A549 (cell line): ENCODE measurements at regions not wholly inside any gene's neighbourhood (a gene's known extent, or its start where the extent isn't known, plus 50 kb on each side); places are given as distances from the start of the nearest gene placed in this dataset.

Experiments used
- ATAC-seq, 2 experiments: fragments of 200-7000 bp in 1 of 2; fragments of >200 bp in 1 of 2; cut with Nextera tagmentation in 1 of 2; cut with Tn5 transposase in 1 of 2; 3 replicates each; pipeline versions ENCODE4 v1.8.0 to v1.9.1; 2018 to 2020; ENCODE audit warnings: mild to moderate bottlenecking in 1 of 2, moderate library complexity in 1 of 2
- CTCF ChIA-PET: fragments of 300-600 bp; sonication (Branson Sonifier 250); formaldehyde crosslinking; extraction: SDS; loops from one replicate; lab custom pipeline; 2021; ENCODE audit warnings: antibody characterized with exemption, inconsistent platforms; lab: Yijun Ruan, JAX
- POLR2A ChIA-PET: fragments of 350-600 bp; formaldehyde crosslinking; extraction: SDS; loops from one replicate; lab custom pipeline; 2021; ENCODE audit warnings: antibody characterized with exemption, inconsistent platforms; lab: Yijun Ruan, JAX
- DNase-seq, 2 experiments: peaks; one replicate each; pipeline versions ENCODE4 v3.0.0 to v3.0.0-alpha.2; 2011 to 2016; ENCODE audit warnings: low read depth in 1 of 2, low spot score in 1 of 2
- FAIRE-seq: peaks from 2 replicates; lab custom pipeline; 2011; peaks lifted over from hg19 to GRCh38; lab: Jason Lieb, UNC
- H3K27ac ChIP-seq, 2 experiments: fragments of >200 bp; sonication (Bioruptor Twin); formaldehyde crosslinking; 3 replicates each; pipeline ENCODE4 v1.5.1; 2016 to 2017
- H3K4me1 ChIP-seq: fragments of >200 bp; sonication (Bioruptor Twin); formaldehyde crosslinking; 3 replicates; pipeline ENCODE4 v1.6.1; 2016
- H3K4me2 ChIP-seq: fragments of >200 bp; sonication (Bioruptor Twin); formaldehyde crosslinking; 3 replicates; pipeline ENCODE4 v1.6.1; 2016
- H3K4me3 ChIP-seq: fragments of >200 bp; sonication (Bioruptor Twin); formaldehyde crosslinking; 3 replicates; pipeline ENCODE4 v1.5.1; 2016
- H3K9me3 ChIP-seq: fragments of >200 bp; sonication (Bioruptor Twin); formaldehyde crosslinking; 3 replicates; pipeline ENCODE4 v1.6.1; 2016
- BHLHE40 ChIP-seq: IDR thresholded peaks from 2 replicates; pipeline ENCODE4 v1.6.1; 2012; ENCODE audit warnings: low read depth, low read length, inconsistent platforms
- CBX2 ChIP-seq: fragments of 200-600 bp; sonication (generic); IDR thresholded peaks from 2 replicates; pipeline ENCODE4 v1.6.1; 2016; ENCODE audit warnings: low read depth, mild to moderate bottlenecking, borderline replicate concordance
- CBX8 ChIP-seq: fragments of 200-600 bp; sonication (generic); IDR thresholded peaks from 2 replicates; pipeline ENCODE4 v1.6.1; 2016
- CEBPB ChIP-seq, 2 experiments: fragments of >200 bp in 1 of 2; sonication (Bioruptor Twin) in 1 of 2; formaldehyde crosslinking in 1 of 2; IDR thresholded peaks; 2 replicates each; pipeline ENCODE4 v1.6.1; 2012 to 2016
- CHD2 ChIP-seq: fragments of 150-350 bp; IDR thresholded peaks from 2 replicates; pipeline ENCODE4 v1.6.1; 2014; ENCODE audit warnings: low read length; ENCODE audit not compliant: partially characterized antibody
- EHMT2 ChIP-seq: fragments of 200-600 bp; sonication (generic); IDR thresholded peaks from 2 replicates; pipeline ENCODE4 v1.6.1; 2016; ENCODE audit warnings: antibody characterized with exemption, low read depth, mild to moderate bottlenecking, moderate library complexity
- ESRRA ChIP-seq: fragments of 150-350 bp; IDR thresholded peaks from 2 replicates; pipeline ENCODE4 v1.6.1; 2014; ENCODE audit warnings: mild to moderate bottlenecking, low read length, borderline replicate concordance
- FOSL2 ChIP-seq, 2 experiments: fragments of 450-650 bp in 1 of 2; fragments of >200 bp in 1 of 2; sonication (Bioruptor Twin) in 1 of 2; formaldehyde crosslinking; IDR thresholded peaks; 2 replicates each; pipeline versions ENCODE4 v1.5.0 to v1.6.1; 2016 to 2020; ENCODE audit warnings: mild to moderate bottlenecking in 1 of 2, moderate library complexity in 1 of 2
- FOXS1 ChIP-seq: fragments of 250-450 bp; sonication (Bioruptor Pico); IDR thresholded peaks from 2 replicates; pipeline ENCODE4 v1.5.0; 2020; ENCODE audit warnings: mild to moderate bottlenecking, moderate library complexity
- JUNB ChIP-seq: fragments of >200 bp; sonication (Bioruptor Twin); formaldehyde crosslinking; IDR thresholded peaks from 2 replicates; pipeline ENCODE4 v1.6.1; 2016
- KDM1A ChIP-seq: fragments of 200-600 bp; sonication (generic); IDR thresholded peaks from 2 replicates; pipeline ENCODE4 v1.6.1; 2016; ENCODE audit warnings: low read depth, mild to moderate bottlenecking
- KDM5A ChIP-seq: fragments of 200-600 bp; sonication (generic); IDR thresholded peaks from 2 replicates; pipeline ENCODE4 v1.6.1; 2016; ENCODE audit warnings: antibody characterized with exemption, mild to moderate bottlenecking
- MYC ChIP-seq: IDR thresholded peaks from 2 replicates; pipeline ENCODE4 v1.6.1; 2012; ENCODE audit warnings: mild to moderate bottlenecking, inconsistent platforms, low read length, improper control_type of control experiment, borderline replicate concordance
- NFE2L2 ChIP-seq: fragments of 150-350 bp; conservative IDR thresholded peaks from 2 replicates; pipeline ENCODE4 v1.6.1; 2014; ENCODE audit warnings: low read length
- NPAS2 ChIP-seq: fragments of 250-450 bp; sonication (Bioruptor Pico); IDR thresholded peaks from 2 replicates; pipeline ENCODE4 v1.8.0; 2022; ENCODE audit warnings: mild to moderate bottlenecking, moderate library complexity, borderline replicate concordance
- RAD21 ChIP-seq, 2 experiments: fragments of >200 bp in 1 of 2; sonication (Bioruptor Twin) in 1 of 2; formaldehyde crosslinking in 1 of 2; IDR thresholded peaks in 1 of 2; conservative IDR thresholded peaks in 1 of 2; 2 replicates in 1 of 2; 3 replicates in 1 of 2; pipeline ENCODE4 v1.6.1; 2012 to 2018; ENCODE audit warnings: inconsistent platforms in 1 of 2
- RNF2 ChIP-seq: fragments of 200-600 bp; sonication (generic); IDR thresholded peaks from 2 replicates; pipeline ENCODE4 v1.6.1; 2016; ENCODE audit warnings: low read depth, mild to moderate bottlenecking, antibody characterized with exemption, moderate library complexity, borderline replicate concordance
- SMC3 ChIP-seq: fragments of >200 bp; sonication (Bioruptor Twin); formaldehyde crosslinking; IDR thresholded peaks from 3 replicates; pipeline ENCODE4 v1.6.1; 2018; ENCODE audit warnings: inconsistent platforms
- ZC3H11A ChIP-seq: fragments of 450-650 bp; IDR thresholded peaks from 2 replicates; pipeline ENCODE4 v1.6.1; 2014; ENCODE audit warnings: antibody characterized with exemption, mild to moderate bottlenecking
- ZFP36 ChIP-seq: fragments of 450-650 bp; IDR thresholded peaks from 2 replicates; pipeline ENCODE4 v1.6.1; 2014; ENCODE audit warnings: borderline replicate concordance; ENCODE audit not compliant: partially characterized antibody
- WGBS: methylation state at CpG from one replicate; pipeline ENCODE4 v1.1.6; 2017; ENCODE audit errors: missing lambda C conversion rate; 5-methylcytosine and 5-hydroxymethylcytosine counted together
- TF ChIP-seq, protein P1 (sequence below): fragments of 200-600 bp; sonication (generic); IDR thresholded peaks from 2 replicates; pipeline ENCODE4 v1.6.1; 2016; ENCODE audit warnings: antibody characterized with exemption, mild to moderate bottlenecking, moderate library complexity
- TF ChIP-seq, protein P2 (sequence below): fragments of 250-450 bp; sonication (Bioruptor Pico); IDR thresholded peaks from 2 replicates; pipeline ENCODE4 v1.5.0; 2020; ENCODE audit warnings: low read depth, mild to moderate bottlenecking, moderate library complexity
- TF ChIP-seq, protein P3 (sequence below): fragments of 250-450 bp; sonication (Bioruptor Pico); IDR thresholded peaks from 2 replicates; pipeline ENCODE4 v1.5.0; 2021; ENCODE audit warnings: mild to moderate bottlenecking, moderate library complexity, borderline replicate concordance

DNA sequence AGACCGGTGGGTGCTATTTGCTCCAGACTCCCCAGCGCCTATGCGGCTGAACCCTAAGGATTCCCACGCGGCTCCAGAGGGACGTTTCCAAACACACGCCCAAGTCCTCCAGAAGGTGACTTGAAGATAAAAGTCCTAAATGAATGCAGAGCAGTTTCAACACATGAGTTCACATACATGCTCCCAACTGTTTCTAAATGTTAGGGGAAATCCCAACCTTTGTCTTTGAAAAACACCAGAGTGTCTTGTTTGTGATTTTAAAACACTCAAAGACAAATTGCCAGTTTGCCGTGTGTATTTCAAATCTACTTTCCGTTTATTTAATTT, 252.9 kb upstream of the SFSWAP start:
- ChIA-PET POLR2A (no interaction called here), CTCF (interaction anchor here (1.2 to 1.6 kb wide), 2 partner anchors 326 to 354 kb away, joined by 3 to 4 read pairs; no protein-coding TSS in a partner anchor)
- H3K4me3 ChIP-seq, result no peak overlapping the region
- DNase-seq (no peak), ATAC-seq (no peak), FAIRE-seq (no peak)
- TF ChIP-seq ZFP36 (no peak), JUNB (no peak), EHMT2 (no peak)
- WGBS, result 59% methylated on average over 9 of the region's 9 CpGs
- no peaks in the 10 kb centered on the region for H3K4me1 ChIP-seq
- no peak overlapping the region for H3K27ac ChIP-seq
- no peak overlapping the region for H3K4me2 ChIP-seq
- 0 out of 3 replicates have a peak, but pooled peaks cover 5% of the 10 kb centered on the region for H3K9me3 ChIP-seq

DNA sequence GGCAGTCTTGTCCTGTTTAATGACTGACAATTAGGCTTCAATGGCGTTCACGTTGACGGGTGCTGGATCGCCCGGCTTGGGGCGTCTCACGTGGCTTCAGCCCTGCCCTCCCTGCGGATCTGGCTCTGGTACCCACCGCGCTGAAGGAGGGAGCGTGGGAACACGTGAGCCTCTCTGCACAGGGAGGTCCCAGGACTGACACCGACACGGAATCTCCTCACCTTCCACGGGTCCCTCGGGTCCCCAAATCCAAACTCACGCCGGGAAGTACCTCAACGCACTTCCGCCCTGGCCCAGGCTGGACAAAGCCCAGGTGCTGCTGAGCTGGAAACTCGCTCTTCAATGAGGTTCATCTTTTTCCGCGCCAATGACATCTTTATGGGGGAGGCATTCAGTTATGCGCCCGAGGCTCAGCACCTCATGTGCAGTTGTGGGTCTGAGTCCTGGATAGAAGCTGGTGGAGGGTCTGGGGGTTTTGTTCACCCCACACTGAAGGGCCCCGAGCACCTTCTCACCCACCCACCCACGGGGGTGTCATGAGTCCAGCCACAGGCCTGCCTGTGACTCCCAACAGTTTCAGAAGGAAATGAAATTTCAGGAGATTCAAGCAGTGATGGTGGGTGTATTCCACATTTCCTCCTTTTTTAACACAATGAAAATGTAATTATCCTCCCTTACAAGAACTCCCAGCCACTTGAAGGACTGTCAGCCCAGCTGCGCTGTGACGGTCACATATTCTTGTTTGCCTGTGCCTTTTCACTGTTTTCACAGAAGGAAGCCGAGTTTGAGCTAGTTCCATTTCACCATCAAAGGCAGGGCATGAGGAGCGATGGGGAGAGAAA, 251.7 kb upstream of the SFSWAP start:
- H3K4me1 ChIP-seq, result no peaks in the 10 kb centered on the region
- ATAC-seq, result no peak
- FAIRE-seq, result no peak
- TF ChIP-seq FOSL2 (IDR thresholded peaks at IDR 0.05), result no peak
- no peak for TF ChIP-seq FOSL2 (CRISPR knock-in tag; IDR thresholded peaks at IDR 0.05)
- no peak for TF ChIP-seq CHD2
- no peak for TF ChIP-seq CEBPB (IDR thresholded peaks at IDR 0.05)
- TF ChIP-seq, protein P1, sequence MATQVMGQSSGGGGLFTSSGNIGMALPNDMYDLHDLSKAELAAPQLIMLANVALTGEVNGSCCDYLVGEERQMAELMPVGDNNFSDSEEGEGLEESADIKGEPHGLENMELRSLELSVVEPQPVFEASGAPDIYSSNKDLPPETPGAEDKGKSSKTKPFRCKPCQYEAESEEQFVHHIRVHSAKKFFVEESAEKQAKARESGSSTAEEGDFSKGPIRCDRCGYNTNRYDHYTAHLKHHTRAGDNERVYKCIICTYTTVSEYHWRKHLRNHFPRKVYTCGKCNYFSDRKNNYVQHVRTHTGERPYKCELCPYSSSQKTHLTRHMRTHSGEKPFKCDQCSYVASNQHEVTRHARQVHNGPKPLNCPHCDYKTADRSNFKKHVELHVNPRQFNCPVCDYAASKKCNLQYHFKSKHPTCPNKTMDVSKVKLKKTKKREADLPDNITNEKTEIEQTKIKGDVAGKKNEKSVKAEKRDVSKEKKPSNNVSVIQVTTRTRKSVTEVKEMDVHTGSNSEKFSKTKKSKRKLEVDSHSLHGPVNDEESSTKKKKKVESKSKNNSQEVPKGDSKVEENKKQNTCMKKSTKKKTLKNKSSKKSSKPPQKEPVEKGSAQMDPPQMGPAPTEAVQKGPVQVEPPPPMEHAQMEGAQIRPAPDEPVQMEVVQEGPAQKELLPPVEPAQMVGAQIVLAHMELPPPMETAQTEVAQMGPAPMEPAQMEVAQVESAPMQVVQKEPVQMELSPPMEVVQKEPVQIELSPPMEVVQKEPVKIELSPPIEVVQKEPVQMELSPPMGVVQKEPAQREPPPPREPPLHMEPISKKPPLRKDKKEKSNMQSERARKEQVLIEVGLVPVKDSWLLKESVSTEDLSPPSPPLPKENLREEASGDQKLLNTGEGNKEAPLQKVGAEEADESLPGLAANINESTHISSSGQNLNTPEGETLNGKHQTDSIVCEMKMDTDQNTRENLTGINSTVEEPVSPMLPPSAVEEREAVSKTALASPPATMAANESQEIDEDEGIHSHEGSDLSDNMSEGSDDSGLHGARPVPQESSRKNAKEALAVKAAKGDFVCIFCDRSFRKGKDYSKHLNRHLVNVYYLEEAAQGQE, result no peak
- TF ChIP-seq, protein P2, sequence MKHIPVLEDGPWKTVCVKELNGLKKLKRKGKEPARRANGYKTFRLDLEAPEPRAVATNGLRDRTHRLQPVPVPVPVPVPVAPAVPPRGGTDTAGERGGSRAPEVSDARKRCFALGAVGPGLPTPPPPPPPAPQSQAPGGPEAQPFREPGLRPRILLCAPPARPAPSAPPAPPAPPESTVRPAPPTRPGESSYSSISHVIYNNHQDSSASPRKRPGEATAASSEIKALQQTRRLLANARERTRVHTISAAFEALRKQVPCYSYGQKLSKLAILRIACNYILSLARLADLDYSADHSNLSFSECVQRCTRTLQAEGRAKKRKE (CRISPR knock-in tag), result no peak
- TF ChIP-seq FOXS1 (CRISPR knock-in tag), result no peak
- no peak for TF ChIP-seq NFE2L2
- TF ChIP-seq RNF2, result no peak
- TF ChIP-seq NPAS2, result no peak
- H3K27ac ChIP-seq, result no peak overlapping the region
- 0 out of 3 replicates have a peak, but pooled peaks cover 5% of the 10 kb centered on the region for H3K9me3 ChIP-seq
- no peak overlapping the region for H3K4me3 ChIP-seq
- POLR2A ChIA-PET, result no interaction called here
- 70% methylated on average over 31 of the region's 31 CpGs for WGBS
- no peak for DNase-seq
- H3K4me2 ChIP-seq, result no peak overlapping the region
- CTCF ChIA-PET, result interaction anchor here (1.2 kb wide), 1 partner anchor 355 kb away, joined by 3 read pairs; no protein-coding TSS in a partner anchor

DNA sequence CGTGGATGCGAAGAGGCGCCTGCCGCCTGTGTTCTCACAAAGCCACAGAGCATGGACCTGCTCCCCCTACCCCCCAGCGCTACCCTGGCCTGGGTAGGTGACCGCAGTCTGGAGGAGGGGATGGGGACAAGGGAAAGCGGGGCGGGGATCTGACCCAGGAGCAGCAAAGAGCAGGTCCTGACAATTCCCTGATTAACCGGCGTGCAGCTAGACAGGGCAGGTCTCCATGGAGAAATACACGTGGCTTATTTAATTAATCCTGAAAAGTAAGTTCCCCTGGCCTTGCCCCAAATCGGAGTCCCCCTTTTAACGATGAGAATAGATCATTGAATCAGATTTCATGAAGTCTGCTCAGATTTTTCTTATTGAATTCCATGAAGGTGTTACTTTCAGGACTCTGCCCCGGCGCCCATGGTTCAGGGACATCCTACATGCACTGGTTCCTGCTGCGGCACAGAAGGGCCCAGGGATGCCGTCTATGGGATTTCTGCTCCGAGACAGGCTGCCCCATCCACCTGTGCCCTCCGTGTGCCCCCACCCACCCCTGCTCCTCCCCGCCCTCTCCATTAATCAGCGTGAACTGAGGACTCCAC, 251.0 kb upstream of the SFSWAP start:
- WGBS, result 53% methylated on average over 21 of the region's 21 CpGs
- no peak for FAIRE-seq
- TF ChIP-seq CBX2 (no peak), JUNB (no peak), FOXS1 (CRISPR knock-in tag) (no peak), KDM5A (no peak), BHLHE40 (no peak), ZC3H11A (no peak), RAD21 (conservative IDR thresholded peaks at IDR 0.05 in 1 of 2, IDR thresholded peaks at IDR 0.05 in 1 of 2) (no peak), MYC (no peak), SMC3 (no peak), KDM1A (no peak), ESRRA (no peak), NPAS2 (no peak), CBX8 (no peak)
- TF ChIP-seq, protein P2 (CRISPR knock-in tag), result no peak
- TF ChIP-seq, protein P3, sequence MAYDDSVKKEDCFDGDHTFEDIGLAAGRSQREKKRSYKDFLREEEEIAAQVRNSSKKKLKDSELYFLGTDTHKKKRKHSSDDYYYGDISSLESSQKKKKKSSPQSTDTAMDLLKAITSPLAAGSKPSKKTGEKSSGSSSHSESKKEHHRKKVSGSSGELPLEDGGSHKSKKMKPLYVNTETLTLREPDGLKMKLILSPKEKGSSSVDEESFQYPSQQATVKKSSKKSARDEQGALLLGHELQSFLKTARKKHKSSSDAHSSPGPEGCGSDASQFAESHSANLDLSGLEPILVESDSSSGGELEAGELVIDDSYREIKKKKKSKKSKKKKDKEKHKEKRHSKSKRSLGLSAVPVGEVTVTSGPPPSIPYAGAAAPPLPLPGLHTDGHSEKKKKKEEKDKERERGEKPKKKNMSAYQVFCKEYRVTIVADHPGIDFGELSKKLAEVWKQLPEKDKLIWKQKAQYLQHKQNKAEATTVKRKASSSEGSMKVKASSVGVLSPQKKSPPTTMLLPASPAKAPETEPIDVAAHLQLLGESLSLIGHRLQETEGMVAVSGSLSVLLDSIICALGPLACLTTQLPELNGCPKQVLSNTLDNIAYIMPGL (CRISPR knock-in tag), result no peak
- CTCF ChIA-PET, result no interaction called here
- H3K9me3 ChIP-seq, result 0 out of 3 replicates have a peak, but pooled peaks cover 5% of the 10 kb centered on the region
- H3K4me2 ChIP-seq, result no peak overlapping the region
- no peak overlapping the region for H3K27ac ChIP-seq
- H3K4me1 ChIP-seq, result no peaks in the 10 kb centered on the region
- POLR2A ChIA-PET, result no interaction called here
- no peak for ATAC-seq
- H3K4me3 ChIP-seq, result no peak overlapping the region
- DNase-seq, result no peak
